GM12875 (cell line): ENCODE measurements at regions not wholly inside any gene's neighbourhood (a gene's known extent, or its start where the extent isn't known, plus 50 kb on each side); places are given as distances from the start of the nearest gene placed in this dataset.

ENCODE experiments used
- H3K4me3 ChIP-seq: one replicate; pipeline ENCODE4 v1.5.1; 2011; ENCODE audit warnings: low read depth, low read length, control low read depth
- CTCF ChIP-seq: IDR thresholded peaks from 2 replicates; pipeline ENCODE4 v1.5.1; 2011; ENCODE audit warnings: low read depth, mild to moderate bottlenecking, control low read depth, inconsistent platforms, low read length, moderate library complexity, borderline replicate concordance; ENCODE audit not compliant: insufficient read depth

- no peak for TF ChIP-seq CTCF
- H3K4me3 ChIP-seq: no peak overlapping the region
Measured at GRCh38 chr5:125476901-125477585, 730.6 kb upstream of the ZNF608 start.

GRCh38 chr5:125477586-125477975 is 731.1 kb upstream of the ZNF608 start:
- no peak for TF ChIP-seq CTCF
- no peak overlapping the region for H3K4me3 ChIP-seq

GRCh38 chr5:125478599-125478998 is 732.2 kb upstream of the ZNF608 start:
- H3K4me3 ChIP-seq: no peak overlapping the region
- no peak for TF ChIP-seq CTCF

GRCh38 chr5:125480911-125481310 is 734.5 kb upstream of the ZNF608 start:
- no peak for TF ChIP-seq CTCF
- H3K4me3 ChIP-seq: no peak overlapping the region

GRCh38 chr5:125481506-125482465 is 735.3 kb upstream of the ZNF608 start:
- TF ChIP-seq CTCF: no peak

GRCh38 chr5:125483609-125484008 is 737.2 kb upstream of the ZNF608 start:
- no peak overlapping the region for H3K4me3 ChIP-seq
- no peak for TF ChIP-seq CTCF

More at GRCh38 chr5:125481506-125482465, 735.3 kb upstream of the ZNF608 start:
- no peak overlapping the region for H3K4me3 ChIP-seq
